HepG2 (cell line): ENCODE measurements at regions not wholly inside any gene's neighbourhood (a gene's known extent, or its start where the extent isn't known, plus 50 kb on each side); places are given as distances from the start of the nearest gene placed in this dataset.

Experiments used
- BRD4 ChIP-seq: sonication (generic); formaldehyde crosslinking; IDR thresholded peaks from 2 replicates; pipeline ENCODE4 v1.4.0; 2020; ENCODE audit warnings: missing genetic modification reagents
- MEIS2 ChIP-seq: sonication (generic); formaldehyde crosslinking; IDR thresholded peaks from 2 replicates; pipeline ENCODE4 v1.9.0; 2021; ENCODE audit warnings: mild to moderate bottlenecking, missing genetic modification reagents
- MTA3 ChIP-seq: sonication (generic); formaldehyde crosslinking; IDR thresholded peaks from 2 replicates; pipeline ENCODE4 v1.4.0; 2020; ENCODE audit warnings: missing genetic modification reagents
- RBM22 ChIP-seq: fragments of 200-400 bp; formaldehyde crosslinking; optimal IDR thresholded peaks from 2 replicates; pipeline ENCODE3; 2017; ENCODE audit warnings: mild to moderate bottlenecking, low read length, moderate library complexity
- SOX13 ChIP-seq, 3 experiments: fragments of 450-650 bp in 1 of 3; sonication (generic) in 1 of 3; formaldehyde crosslinking in 1 of 3; IDR thresholded peaks in 2 of 3; conservative IDR thresholded peaks in 1 of 3; 2 replicates each; pipeline versions ENCODE4 v1.5.0 to v1.6.1; 2016 to 2020; ENCODE audit warnings: antibody characterized with exemption in 1 of 3, mild to moderate bottlenecking in 1 of 3, missing compliant biosample characterization in 1 of 3, missing genetic modification reagents in 1 of 3, moderate library complexity in 1 of 3
- ZBTB8A ChIP-seq: sonication (generic); formaldehyde crosslinking; IDR thresholded peaks from 2 replicates; pipeline ENCODE4 v1.4.0; 2020; ENCODE audit warnings: mild to moderate bottlenecking, low read depth, missing genetic modification reagents, borderline replicate concordance
- ZMYM2 ChIP-seq: sonication (generic); formaldehyde crosslinking; IDR thresholded peaks from 2 replicates; pipeline ENCODE4 v1.8.0; 2022; ENCODE audit warnings: mild to moderate bottlenecking, missing genetic modification reagents
- ZNF101 ChIP-seq: sonication (generic); formaldehyde crosslinking; IDR thresholded peaks from 2 replicates; pipeline ENCODE4 v1.4.0; 2020; ENCODE audit warnings: mild to moderate bottlenecking, low read depth, missing genetic modification reagents, borderline replicate concordance
- ZNF460 ChIP-seq: sonication (generic); formaldehyde crosslinking; IDR thresholded peaks from 2 replicates; pipeline ENCODE4 v1.5.1; 2020; ENCODE audit warnings: missing genetic modification reagents, mild to moderate bottlenecking, borderline replicate concordance
- ZNF703 ChIP-seq: sonication (generic); formaldehyde crosslinking; IDR thresholded peaks from 2 replicates; pipeline ENCODE4 v1.5.1; 2020; ENCODE audit warnings: missing genetic modification reagents, mild to moderate bottlenecking, moderate library complexity, borderline replicate concordance
- ZNF746 ChIP-seq: sonication (generic); formaldehyde crosslinking; IDR thresholded peaks from 2 replicates; pipeline ENCODE4 v1.8.0; 2022; ENCODE audit warnings: mild to moderate bottlenecking, missing genetic modification reagents
- ZNF766 ChIP-seq: sonication (generic); formaldehyde crosslinking; IDR thresholded peaks from 2 replicates; pipeline ENCODE4 v1.5.0; 2020; ENCODE audit warnings: missing genetic modification reagents, borderline replicate concordance
- ZNF883 ChIP-seq: sonication (generic); formaldehyde crosslinking; IDR thresholded peaks from 2 replicates; pipeline ENCODE4 v1.5.1; 2020; ENCODE audit warnings: mild to moderate bottlenecking, missing genetic modification reagents; ENCODE audit errors: not compliant biosample characterization
- ZZZ3 ChIP-seq: sonication (generic); formaldehyde crosslinking; IDR thresholded peaks from 2 replicates; pipeline ENCODE4 v1.4.0; 2020; ENCODE audit warnings: missing genetic modification reagents, mild to moderate bottlenecking, borderline replicate concordance
- TF ChIP-seq, protein P1 (sequence below): sonication (generic); formaldehyde crosslinking; IDR thresholded peaks from 2 replicates; pipeline ENCODE4 v1.4.0; 2020; ENCODE audit warnings: missing genetic modification reagents
- TF ChIP-seq, protein P2 (sequence below): sonication (generic); formaldehyde crosslinking; IDR thresholded peaks from 2 replicates; pipeline ENCODE4 v1.4.0; 2020; ENCODE audit warnings: missing genetic modification reagents
- TF ChIP-seq, protein P3 (sequence below): sonication (generic); formaldehyde crosslinking; IDR thresholded peaks from 2 replicates; pipeline ENCODE4 v1.8.0; 2022; ENCODE audit warnings: missing genetic modification reagents, mild to moderate bottlenecking, inconsistent platforms, borderline replicate concordance
- TF ChIP-seq, protein P4 (sequence below): sonication (generic); formaldehyde crosslinking; IDR thresholded peaks from 2 replicates; pipeline ENCODE4 v1.8.1; 2023; ENCODE audit warnings: mild to moderate bottlenecking, moderate library complexity, missing genetic modification reagents
- TF ChIP-seq, protein P5 (sequence below): sonication (generic); formaldehyde crosslinking; IDR thresholded peaks from 2 replicates; pipeline ENCODE4 v1.8.0; 2022; ENCODE audit warnings: low read depth, missing genetic modification reagents

DNA sequence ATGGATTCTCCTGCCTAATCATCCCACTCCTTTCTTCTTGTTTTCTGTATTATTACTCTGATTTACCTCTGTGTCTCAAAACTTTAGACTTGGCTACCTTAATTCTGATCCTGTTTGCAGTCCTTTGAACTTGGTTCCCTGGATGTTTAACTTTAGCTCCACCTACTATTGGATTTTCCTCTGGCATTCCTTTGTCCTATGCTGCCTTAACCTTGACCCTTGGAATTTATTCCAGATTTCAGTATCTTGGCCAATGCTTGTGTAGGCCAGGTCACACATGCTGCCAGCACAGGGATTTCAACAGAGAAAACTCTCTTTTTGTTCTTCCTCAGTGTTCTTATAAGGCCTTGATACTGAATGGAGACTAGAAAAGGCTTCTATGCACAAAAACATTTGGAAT is 65.0 kb upstream of the DNAJC19 start (continued):
- TF ChIP-seq BRD4 (CRISPR knock-in tag): no peak
- TF ChIP-seq ZNF746 (CRISPR knock-in tag): no peak
- TF ChIP-seq, protein P1, sequence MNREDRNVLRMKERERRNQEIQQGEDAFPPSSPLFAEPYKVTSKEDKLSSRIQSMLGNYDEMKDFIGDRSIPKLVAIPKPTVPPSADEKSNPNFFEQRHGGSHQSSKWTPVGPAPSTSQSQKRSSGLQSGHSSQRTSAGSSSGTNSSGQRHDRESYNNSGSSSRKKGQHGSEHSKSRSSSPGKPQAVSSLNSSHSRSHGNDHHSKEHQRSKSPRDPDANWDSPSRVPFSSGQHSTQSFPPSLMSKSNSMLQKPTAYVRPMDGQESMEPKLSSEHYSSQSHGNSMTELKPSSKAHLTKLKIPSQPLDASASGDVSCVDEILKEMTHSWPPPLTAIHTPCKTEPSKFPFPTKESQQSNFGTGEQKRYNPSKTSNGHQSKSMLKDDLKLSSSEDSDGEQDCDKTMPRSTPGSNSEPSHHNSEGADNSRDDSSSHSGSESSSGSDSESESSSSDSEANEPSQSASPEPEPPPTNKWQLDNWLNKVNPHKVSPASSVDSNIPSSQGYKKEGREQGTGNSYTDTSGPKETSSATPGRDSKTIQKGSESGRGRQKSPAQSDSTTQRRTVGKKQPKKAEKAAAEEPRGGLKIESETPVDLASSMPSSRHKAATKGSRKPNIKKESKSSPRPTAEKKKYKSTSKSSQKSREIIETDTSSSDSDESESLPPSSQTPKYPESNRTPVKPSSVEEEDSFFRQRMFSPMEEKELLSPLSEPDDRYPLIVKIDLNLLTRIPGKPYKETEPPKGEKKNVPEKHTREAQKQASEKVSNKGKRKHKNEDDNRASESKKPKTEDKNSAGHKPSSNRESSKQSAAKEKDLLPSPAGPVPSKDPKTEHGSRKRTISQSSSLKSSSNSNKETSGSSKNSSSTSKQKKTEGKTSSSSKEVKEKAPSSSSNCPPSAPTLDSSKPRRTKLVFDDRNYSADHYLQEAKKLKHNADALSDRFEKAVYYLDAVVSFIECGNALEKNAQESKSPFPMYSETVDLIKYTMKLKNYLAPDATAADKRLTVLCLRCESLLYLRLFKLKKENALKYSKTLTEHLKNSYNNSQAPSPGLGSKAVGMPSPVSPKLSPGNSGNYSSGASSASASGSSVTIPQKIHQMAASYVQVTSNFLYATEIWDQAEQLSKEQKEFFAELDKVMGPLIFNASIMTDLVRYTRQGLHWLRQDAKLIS: no peak
- peak; percentile 66; the same call in 1 of the 2 replicates for TF ChIP-seq SOX13 (IDR thresholded peaks at IDR 0.05)
- peak in 1 of 2 experiments; percentile 95; a peak in 2 of 4 replicates for TF ChIP-seq SOX13 (CRISPR knock-in tag; conservative IDR thresholded peaks at IDR 0.05 in 1 of 2, IDR thresholded peaks at IDR 0.05 in 1 of 2)
- TF ChIP-seq, protein P2, sequence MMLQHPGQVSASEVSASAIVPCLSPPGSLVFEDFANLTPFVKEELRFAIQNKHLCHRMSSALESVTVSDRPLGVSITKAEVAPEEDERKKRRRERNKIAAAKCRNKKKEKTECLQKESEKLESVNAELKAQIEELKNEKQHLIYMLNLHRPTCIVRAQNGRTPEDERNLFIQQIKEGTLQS (CRISPR knock-in tag): no peak
- no peak for TF ChIP-seq ZNF703 (CRISPR knock-in tag)
- no peak for TF ChIP-seq ZNF883 (CRISPR knock-in tag)
- no peak for TF ChIP-seq ZBTB8A (CRISPR knock-in tag)
- TF ChIP-seq ZNF766 (CRISPR knock-in tag): no peak
- TF ChIP-seq, protein P3, sequence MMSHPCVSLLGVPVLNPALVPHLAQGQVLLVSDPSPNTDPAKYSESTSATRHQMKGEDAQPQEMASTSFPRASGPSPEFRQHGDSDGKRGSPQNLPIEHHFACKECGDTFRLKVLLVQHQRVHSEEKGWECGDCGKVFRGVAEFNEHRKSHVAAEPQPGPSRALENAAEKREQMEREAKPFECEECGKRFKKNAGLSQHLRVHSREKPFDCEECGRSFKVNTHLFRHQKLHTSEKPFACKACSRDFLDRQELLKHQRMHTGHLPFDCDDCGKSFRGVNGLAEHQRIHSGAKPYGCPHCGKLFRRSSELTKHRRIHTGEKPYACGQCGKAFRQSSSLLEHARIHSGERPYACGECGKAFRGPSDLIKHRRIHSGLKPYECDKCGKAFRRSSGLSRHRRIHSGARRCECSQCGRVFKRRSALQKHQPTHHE (CRISPR knock-in tag): no peak
- TF ChIP-seq ZNF460 (CRISPR knock-in tag): no peak
- TF ChIP-seq MTA3 (CRISPR knock-in tag): no peak
- no peak for TF ChIP-seq ZZZ3
- 0 out of 2 replicates have a peak, but pooled peaks have one; percentile 37 for TF ChIP-seq ZMYM2 (CRISPR knock-in tag)
- no peak for TF ChIP-seq RBM22
- TF ChIP-seq, protein P4, sequence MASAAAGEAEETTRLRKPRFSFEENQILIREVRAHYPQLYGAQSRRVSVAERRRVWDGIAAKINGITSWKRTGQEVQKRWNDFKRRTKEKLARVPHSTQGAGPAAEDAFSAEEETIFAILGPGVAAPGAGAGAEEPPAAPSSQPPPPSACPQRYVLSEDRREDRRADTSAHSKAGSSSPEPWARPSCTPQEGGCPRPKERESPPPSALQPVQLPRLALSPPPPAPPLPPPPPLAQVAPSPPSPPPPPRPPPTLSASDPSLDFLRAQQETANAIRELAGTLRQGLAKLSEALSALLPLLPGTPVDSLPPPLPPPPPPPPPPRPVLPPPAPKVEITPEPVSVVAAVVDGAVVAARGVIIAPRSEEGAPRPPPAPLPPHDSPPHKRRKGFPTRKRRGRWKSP (CRISPR knock-in tag): no peak
- TF ChIP-seq, protein P5, sequence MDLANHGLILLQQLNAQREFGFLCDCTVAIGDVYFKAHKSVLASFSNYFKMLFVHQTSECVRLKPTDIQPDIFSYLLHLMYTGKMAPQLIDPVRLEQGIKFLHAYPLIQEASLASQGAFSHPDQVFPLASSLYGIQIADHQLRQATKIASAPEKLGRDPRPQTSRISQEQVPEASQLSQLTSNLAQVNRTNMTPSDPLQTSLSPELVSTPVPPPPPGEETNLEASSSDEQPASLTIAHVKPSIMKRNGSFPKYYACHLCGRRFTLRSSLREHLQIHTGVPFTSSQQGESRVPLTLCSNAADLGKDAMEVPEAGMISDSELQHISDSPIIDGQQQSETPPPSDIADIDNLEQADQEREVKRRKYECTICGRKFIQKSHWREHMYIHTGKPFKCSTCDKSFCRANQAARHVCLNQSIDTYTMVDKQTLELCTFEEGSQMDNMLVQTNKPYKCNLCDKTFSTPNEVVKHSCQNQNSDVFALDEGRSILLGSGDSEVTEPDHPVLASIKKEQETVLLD (CRISPR knock-in tag): no peak
- no peak for TF ChIP-seq MEIS2 (CRISPR knock-in tag)
- no peak for TF ChIP-seq ZNF101 (CRISPR knock-in tag)
